Neural cell (in vitro differentiated cells): ENCODE measurements at regions not wholly inside any gene's neighbourhood (a gene's known extent, or its start where the extent isn't known, plus 50 kb on each side); places are given as distances from the start of the nearest gene placed in this dataset.

Experiments
- H2AFZ ChIP-seq: fragments of 200-600, 300-800 bp; sonication (generic), shearing (Covaris generic); 2 replicates; pipeline ENCODE4 v1.6.0; 2014; ENCODE audit warnings: low read depth, mild to moderate bottlenecking, antibody characterized with exemption, low read length, moderate library complexity
- H3F3A ChIP-seq: fragments of 200-600 bp; shearing (Covaris generic); 2 replicates; pipeline ENCODE4 v1.6.1; 2016; ENCODE audit warnings: mild to moderate bottlenecking, moderate library complexity, mixed read lengths, antibody characterized with exemption, low read length; ENCODE audit not compliant: insufficient read depth, poor library complexity, severe bottlenecking
- H3K27ac ChIP-seq: fragments of 200-600, 300-800 bp; sonication (generic), shearing (Covaris generic); 2 replicates; pipeline ENCODE4 v1.5.1; 2014; ENCODE audit warnings: mild to moderate bottlenecking, low read length, moderate library complexity
- H3K27me3 ChIP-seq: fragments of 300-800, 200-600 bp; sonication (generic), shearing (Covaris generic); 2 replicates; pipeline ENCODE4 v1.6.0; 2014; ENCODE audit warnings: mild to moderate bottlenecking, low read depth, low read length, moderate library complexity; ENCODE audit not compliant: insufficient read depth
- H3K36me3 ChIP-seq: fragments of 300-800, 200-600 bp; sonication (generic), shearing (Covaris generic); 2 replicates; pipeline ENCODE4 v1.5.1; 2014; ENCODE audit warnings: mild to moderate bottlenecking, antibody characterized with exemption, low read length, moderate library complexity; ENCODE audit not compliant: insufficient read depth
- H3K4me2 ChIP-seq: fragments of 300-800, 200-600 bp; sonication (generic), shearing (Covaris generic); 2 replicates; pipeline ENCODE4 v1.6.0; 2014; ENCODE audit warnings: mild to moderate bottlenecking, low read length
- H3K4me3 ChIP-seq: fragments of 300-800, 200-600 bp; sonication (generic), shearing (Covaris generic); 2 replicates; pipeline ENCODE4 v1.5.1; 2014; ENCODE audit warnings: mild to moderate bottlenecking, low read length, moderate library complexity
- H3K79me2 ChIP-seq: fragments of 200-600 bp; shearing (Covaris generic); replicated peaks from 2 replicates; pipeline ENCODE4 v1.6.0; 2014; ENCODE audit warnings: mild to moderate bottlenecking, low read length, moderate library complexity; ENCODE audit not compliant: insufficient read depth
- H3K9ac ChIP-seq: fragments of 300-800, 200-600 bp; sonication (generic), shearing (Covaris generic); 2 replicates; pipeline ENCODE4 v1.6.1; 2016; ENCODE audit warnings: mild to moderate bottlenecking, low read length, mixed read lengths
- H3K9me2 ChIP-seq: fragments of 200-600 bp; shearing (Covaris generic); 2 replicates; pipeline ENCODE4 v1.6.1; 2016; ENCODE audit warnings: mild to moderate bottlenecking, low read length, mixed read lengths; ENCODE audit not compliant: insufficient read depth
- H3K9me3 ChIP-seq: fragments of 200-600, 300-800 bp; sonication (generic), shearing (Covaris generic); 2 replicates; pipeline ENCODE4 v1.6.1; 2016; ENCODE audit warnings: mild to moderate bottlenecking, mixed run types, low read length, moderate library complexity, mixed read lengths
- H4K20me1 ChIP-seq: fragments of 200-600 bp; shearing (Covaris generic); 2 replicates; pipeline ENCODE4 v1.6.1; 2016; ENCODE audit warnings: mild to moderate bottlenecking, mixed run types; ENCODE audit not compliant: insufficient read depth
- EP300 ChIP-seq: fragments of 450-650 bp; conservative IDR thresholded peaks from 2 replicates; pipeline ENCODE4 v1.6.1; 2014; ENCODE audit warnings: antibody characterized with exemption, mild to moderate bottlenecking, moderate library complexity; ENCODE audit not compliant: poor library complexity, severe bottlenecking
- EZH2 ChIP-seq: fragments of 200-600, 300-800 bp; shearing (Covaris generic), sonication (generic); IDR thresholded peaks from 2 replicates; pipeline ENCODE4 v1.6.1; 2014; ENCODE audit warnings: antibody characterized with exemption, low read length, borderline replicate concordance, mild to moderate bottlenecking; ENCODE audit not compliant: insufficient read depth, poor library complexity, severe bottlenecking
- MXI1 ChIP-seq: fragments of 450-650 bp; conservative IDR thresholded peaks from 2 replicates; pipeline ENCODE4 v1.6.1; 2014; ENCODE audit warnings: antibody characterized with exemption, mild to moderate bottlenecking; ENCODE audit not compliant: poor library complexity, severe bottlenecking
- POLR2AphosphoS5 ChIP-seq: IDR thresholded peaks from 2 replicates; pipeline ENCODE4 v1.6.1; 2012
- RAD21 ChIP-seq: fragments of 450-650 bp; conservative IDR thresholded peaks from 2 replicates; pipeline ENCODE4 v1.6.1; 2014; ENCODE audit warnings: antibody characterized with exemption, mild to moderate bottlenecking, moderate library complexity
- REST ChIP-seq: IDR thresholded peaks from 2 replicates; pipeline ENCODE4 v1.6.1; 2012; ENCODE audit warnings: borderline replicate concordance
- SMC3 ChIP-seq: fragments of 450-650 bp; conservative IDR thresholded peaks from 2 replicates; pipeline ENCODE4 v1.6.1; 2014; ENCODE audit warnings: antibody characterized with exemption, mild to moderate bottlenecking, moderate library complexity; ENCODE audit not compliant: poor library complexity
- TAF1 ChIP-seq: IDR thresholded peaks from 2 replicates; pipeline ENCODE4 v1.6.1; 2012; ENCODE audit warnings: low read depth
- TF ChIP-seq, protein P1 (sequence below): fragments of 450-650 bp; IDR thresholded peaks from 2 replicates; pipeline ENCODE4 v1.5.1; 2014; ENCODE audit warnings: antibody characterized with exemption, mild to moderate bottlenecking, moderate library complexity; ENCODE audit not compliant: poor library complexity, severe bottlenecking

DNA sequence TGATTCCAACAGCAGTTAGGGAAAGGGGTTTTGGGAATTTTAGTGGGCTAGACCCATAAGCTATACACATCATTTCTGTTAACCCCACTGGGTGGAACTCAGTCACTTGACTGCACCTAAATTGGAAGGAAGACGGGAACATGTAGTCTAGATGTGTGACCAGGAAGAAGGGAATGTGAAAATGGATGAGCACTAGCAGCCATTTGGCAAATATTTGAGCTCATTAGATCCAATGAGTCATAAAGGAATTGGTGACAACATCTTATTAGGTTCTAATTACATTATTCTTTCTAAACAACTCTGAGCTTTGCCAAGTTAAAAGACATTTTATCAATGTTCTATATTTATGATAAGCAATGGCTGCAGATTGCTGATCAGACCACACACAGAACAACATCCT, 400.6 kb downstream of the IRS1 start:
- H2AFZ ChIP-seq: no peak overlapping the region
- H3K4me2 ChIP-seq: no peak overlapping the region
- H4K20me1 ChIP-seq: no peaks in the 10 kb centered on the region
- H3F3A ChIP-seq: no peaks in the 10 kb centered on the region
- H3K9me2 ChIP-seq: no peaks in the 10 kb centered on the region
- H3K79me2 ChIP-seq: no peaks in the 10 kb centered on the region
- no peak overlapping the region for H3K4me3 ChIP-seq
- no peak overlapping the region for H3K27ac ChIP-seq
- H3K27me3 ChIP-seq: no peaks in the 10 kb centered on the region
- no peak overlapping the region for H3K9ac ChIP-seq
- TF ChIP-seq EP300 (no peak), MXI1 (no peak)
- H3K36me3 ChIP-seq: no peaks in the 10 kb centered on the region
- no peaks in the 10 kb centered on the region for H3K9me3 ChIP-seq

DNA sequence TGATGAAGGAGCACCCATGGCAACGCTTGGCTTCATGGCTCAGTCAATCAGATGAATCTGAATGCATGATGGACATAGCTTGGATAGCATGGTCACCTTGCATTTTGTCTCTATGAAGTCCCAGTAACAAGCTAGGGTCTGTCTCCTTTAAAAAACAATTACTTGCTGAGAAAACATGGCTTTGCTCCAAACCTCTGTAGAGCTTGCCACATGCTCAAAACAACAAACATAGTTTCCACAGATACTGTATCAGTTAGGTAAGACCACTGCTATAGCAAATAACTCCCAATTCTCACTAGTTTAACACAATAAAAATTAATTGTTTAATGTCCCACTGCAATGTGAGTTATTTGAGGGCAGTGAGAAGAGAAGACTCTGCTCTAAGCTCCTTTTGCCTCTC, 401.0 kb downstream of the IRS1 start:
- TF ChIP-seq EP300 (no peak), SMC3 (no peak), REST (no peak), EZH2 (no peak), TAF1 (no peak), POLR2AphosphoS5 (no peak)
- TF ChIP-seq, protein P1, sequence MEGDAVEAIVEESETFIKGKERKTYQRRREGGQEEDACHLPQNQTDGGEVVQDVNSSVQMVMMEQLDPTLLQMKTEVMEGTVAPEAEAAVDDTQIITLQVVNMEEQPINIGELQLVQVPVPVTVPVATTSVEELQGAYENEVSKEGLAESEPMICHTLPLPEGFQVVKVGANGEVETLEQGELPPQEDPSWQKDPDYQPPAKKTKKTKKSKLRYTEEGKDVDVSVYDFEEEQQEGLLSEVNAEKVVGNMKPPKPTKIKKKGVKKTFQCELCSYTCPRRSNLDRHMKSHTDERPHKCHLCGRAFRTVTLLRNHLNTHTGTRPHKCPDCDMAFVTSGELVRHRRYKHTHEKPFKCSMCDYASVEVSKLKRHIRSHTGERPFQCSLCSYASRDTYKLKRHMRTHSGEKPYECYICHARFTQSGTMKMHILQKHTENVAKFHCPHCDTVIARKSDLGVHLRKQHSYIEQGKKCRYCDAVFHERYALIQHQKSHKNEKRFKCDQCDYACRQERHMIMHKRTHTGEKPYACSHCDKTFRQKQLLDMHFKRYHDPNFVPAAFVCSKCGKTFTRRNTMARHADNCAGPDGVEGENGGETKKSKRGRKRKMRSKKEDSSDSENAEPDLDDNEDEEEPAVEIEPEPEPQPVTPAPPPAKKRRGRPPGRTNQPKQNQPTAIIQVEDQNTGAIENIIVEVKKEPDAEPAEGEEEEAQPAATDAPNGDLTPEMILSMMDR: no peak
- Histone ChIP-seq H3K79me2 (no peaks in the 10 kb centered on the region), H3K9me2 (no peaks in the 10 kb centered on the region), H3F3A (no peaks in the 10 kb centered on the region), H4K20me1 (no peaks in the 10 kb centered on the region), H3K36me3 (no peaks in the 10 kb centered on the region), H3K9me3 (no peaks in the 10 kb centered on the region), H2AFZ (no peak overlapping the region), H3K4me3 (no peak overlapping the region), H3K4me2 (no peak overlapping the region), H3K27ac (no peak overlapping the region), H3K9ac (no peak overlapping the region), H3K27me3 (no peaks in the 10 kb centered on the region)

DNA sequence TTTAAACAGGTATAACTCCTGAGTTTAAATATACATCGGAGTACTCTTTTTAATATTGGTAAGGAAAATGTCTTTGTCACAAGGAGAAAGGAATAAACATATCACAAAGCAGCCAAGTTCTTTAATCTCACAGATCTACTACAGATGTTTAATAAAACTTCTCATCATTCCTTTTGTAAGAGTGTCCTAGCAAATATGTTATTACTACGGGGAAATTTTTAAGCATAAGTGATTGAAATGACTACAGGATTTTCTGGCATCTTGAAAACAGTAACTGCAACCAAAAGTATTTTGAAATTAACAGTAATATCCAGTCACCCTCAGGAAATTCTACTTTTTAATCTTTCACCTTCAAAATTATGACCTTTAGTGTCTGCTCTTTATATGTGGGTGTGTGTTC, 403.1 kb downstream of the IRS1 start:
- H4K20me1 ChIP-seq: no peaks in the 10 kb centered on the region
- no peak overlapping the region for H3K4me2 ChIP-seq
- TF ChIP-seq EP300: no peak
- no peak for TF ChIP-seq REST
- TF ChIP-seq TAF1: no peak
- TF ChIP-seq SMC3: no peak
- no peak for TF ChIP-seq EZH2
- TF ChIP-seq, protein P1: no peak
- TF ChIP-seq RAD21: no peak
- TF ChIP-seq POLR2AphosphoS5: no peak
- no peak for TF ChIP-seq MXI1
- no peak overlapping the region for H3K9ac ChIP-seq
- H3K9me2 ChIP-seq: no peaks in the 10 kb centered on the region
- H3F3A ChIP-seq: no peaks in the 10 kb centered on the region
- H3K9me3 ChIP-seq: no peaks in the 10 kb centered on the region
- H3K27ac ChIP-seq: no peak overlapping the region
- no peaks in the 10 kb centered on the region for H3K27me3 ChIP-seq
- H3K4me3 ChIP-seq: no peak overlapping the region
- no peaks in the 10 kb centered on the region for H3K79me2 ChIP-seq
- no peaks in the 10 kb centered on the region for H3K36me3 ChIP-seq
- no peak overlapping the region for H2AFZ ChIP-seq
